Ammon's horn (tissue), 1 donor: ENCODE measurements at regions not wholly inside any gene's neighbourhood (a gene's known extent, or its start where the extent isn't known, plus 50 kb on each side); places are given as distances from the start of the nearest gene placed in this dataset.
"Not testable (repeated sequence)": the region's sequence is repeated elsewhere in the genome, so short reads cannot be mapped to it uniquely, and the experiment has no call there.

Experiments used
- DNase-seq: peaks from one replicate; pipeline ENCODE4 v3.0.0-alpha.2; 2016; ENCODE audit warnings: low spot score

DNA sequence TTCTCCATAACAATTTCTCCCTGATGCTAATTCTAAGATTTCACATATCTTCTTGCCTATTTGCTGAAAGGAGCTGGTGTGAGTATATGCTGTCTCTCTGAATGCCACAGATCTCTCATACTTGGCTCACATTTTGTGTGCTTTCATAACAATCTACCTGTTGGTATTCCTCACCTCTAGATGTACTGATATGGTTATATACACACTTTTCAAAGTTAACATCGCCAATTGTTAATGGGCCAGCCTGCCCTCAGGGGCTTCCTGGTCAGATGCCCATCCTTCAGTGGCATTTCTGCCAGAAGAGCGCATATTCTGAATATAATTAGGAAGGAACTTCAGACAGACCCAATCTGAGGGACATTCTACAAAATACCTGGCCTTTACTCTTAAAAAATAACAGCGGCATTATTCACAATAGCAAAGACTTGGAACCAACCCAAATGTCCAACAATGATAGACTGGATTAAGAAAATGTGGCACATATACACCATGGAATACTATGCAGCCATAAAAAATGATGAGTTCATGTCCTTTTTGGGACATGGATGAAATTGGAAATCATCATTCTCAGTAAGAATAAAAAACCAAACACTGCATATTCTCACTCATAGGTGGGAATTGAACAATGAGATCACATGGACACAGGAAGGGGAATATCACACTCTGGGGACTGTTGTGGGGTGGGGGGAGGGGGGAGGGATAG is 123.9 kb upstream of the FAT1 start:
- not testable (repeated sequence) for DNase-seq

DNA sequence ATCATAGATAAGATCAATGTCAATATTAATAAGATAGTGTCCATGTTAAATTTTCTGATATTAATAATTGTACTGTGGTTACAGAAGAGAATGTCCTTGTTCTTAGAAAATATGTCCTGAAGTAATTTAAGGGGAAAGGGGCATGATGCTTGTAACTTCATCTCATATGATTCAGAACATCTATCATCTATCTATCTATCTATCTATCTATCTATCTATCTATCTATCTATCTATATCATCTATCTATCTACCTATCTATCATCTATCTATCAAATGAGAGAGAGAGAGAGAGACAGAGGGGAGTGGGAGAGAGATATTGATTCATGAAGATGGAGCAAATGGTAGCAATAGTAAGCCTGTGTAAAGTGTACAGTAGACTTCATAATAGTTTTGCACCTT is 124.8 kb upstream of the FAT1 start:
- DNase-seq = no peak

DNA sequence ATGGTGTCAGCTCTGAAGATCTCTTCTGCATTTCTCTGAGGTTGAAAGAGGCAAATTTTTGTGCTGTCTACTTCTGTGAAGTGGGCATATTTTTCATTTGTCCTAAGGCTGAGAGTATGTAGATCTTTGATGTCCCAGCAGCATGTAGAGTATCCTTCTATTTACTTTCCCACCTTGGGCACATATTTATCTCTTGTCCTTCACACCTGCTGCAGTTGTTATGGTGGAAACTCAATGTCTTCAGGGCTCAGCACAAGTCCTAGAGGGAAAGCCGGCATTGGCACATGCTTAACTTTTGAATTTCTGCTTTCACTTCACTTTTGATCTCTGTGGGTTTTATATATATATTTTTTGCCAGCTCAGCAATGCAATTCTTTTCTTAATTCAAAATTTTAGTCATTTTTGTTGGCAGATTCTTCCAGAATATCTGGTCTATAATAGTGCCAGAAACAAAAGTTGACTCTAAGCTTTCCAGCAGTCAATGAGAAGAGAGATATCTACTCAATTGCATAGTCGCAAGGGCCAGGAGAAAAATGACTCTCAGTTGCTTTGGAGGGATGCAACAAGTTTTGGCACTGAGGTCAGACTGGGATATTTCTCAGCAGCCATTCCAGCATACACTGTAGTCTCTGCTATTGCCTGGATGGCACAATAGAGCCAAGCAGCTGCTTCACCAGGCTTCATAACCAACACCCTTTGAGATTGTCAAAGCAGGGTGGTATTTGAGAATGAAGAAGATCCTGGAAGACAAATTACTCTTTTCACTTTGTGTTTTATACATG is 127.8 kb upstream of the FAT1 start:
- no peak for DNase-seq

DNA sequence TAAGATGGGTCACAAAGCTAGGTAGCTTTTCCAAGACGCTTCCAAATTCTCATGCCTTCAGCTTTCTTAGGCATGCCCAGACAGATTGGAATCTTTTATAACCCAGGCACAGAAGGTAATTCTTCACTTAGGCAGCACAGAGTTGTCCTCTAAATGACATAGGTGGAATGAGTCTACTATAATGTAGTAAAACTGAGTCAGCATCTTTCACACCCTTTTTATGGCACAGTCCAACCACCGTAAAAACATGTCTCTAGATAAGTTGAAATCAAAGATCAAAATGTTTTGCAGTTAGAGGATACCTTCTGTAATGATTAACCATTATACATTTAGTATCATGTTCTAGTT is 128.4 kb upstream of the FAT1 start:
- DNase-seq = no peak

DNA sequence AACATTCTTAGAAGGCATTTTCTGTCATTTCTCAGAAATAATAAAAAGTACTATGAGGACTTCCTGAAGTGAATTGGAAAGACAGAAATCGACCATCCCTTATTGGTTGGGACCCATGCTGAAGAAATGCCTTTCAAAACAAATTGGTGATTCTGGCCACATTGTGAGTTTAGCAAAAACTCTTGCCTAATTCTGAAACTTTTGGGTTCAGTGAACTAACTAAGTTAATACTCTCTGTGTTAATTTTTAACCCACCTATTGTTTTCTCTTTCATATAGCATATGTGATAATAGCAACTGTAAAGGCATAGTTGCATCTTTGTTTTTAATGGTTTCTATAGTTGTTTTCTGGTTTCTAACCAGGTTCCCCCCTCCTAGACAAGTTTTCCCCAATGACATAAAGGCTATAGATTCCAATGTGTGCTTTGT is 129.3 kb upstream of the FAT1 start:
- no peak for DNase-seq

DNA sequence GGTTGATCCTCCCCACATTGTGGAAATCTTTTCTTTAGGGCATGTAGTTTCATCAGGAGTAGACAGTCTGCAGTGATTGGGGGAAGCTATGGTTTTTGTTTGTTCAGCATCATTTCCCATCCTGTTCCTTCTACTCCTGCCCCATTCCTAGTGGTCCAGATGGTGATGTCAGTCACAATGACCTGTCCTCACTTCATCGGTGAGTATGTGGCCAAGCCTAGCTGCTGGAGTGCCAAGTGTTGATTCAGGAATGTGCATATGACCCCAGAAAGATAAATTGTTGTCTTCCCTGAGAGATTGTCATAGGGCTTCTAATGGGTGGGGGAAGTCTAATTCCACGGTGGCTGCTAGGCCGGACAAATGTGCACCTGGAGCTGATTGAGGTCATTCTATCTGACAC is 130.6 kb upstream of the FAT1 start:
- no peak for DNase-seq

DNA sequence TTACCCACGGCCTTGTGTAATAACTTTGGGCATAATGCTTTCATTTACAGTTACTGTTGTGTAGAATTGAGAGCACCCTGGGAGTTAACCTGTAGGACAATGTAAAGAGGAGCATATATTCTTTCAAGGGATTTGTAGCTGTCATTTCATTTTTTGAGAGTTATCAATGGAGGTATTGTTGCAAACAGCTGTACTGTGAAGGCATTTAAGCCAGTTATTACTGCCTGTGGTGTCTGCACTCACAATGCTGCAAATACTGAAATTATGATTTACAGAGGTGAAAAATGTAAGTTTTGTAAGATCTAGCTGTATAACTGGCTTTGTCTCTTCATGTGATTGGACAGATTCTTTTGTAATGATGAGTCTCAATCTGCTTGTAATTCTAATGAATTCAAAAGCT is 131.5 kb upstream of the FAT1 start:
- DNase-seq = no peak

DNA sequence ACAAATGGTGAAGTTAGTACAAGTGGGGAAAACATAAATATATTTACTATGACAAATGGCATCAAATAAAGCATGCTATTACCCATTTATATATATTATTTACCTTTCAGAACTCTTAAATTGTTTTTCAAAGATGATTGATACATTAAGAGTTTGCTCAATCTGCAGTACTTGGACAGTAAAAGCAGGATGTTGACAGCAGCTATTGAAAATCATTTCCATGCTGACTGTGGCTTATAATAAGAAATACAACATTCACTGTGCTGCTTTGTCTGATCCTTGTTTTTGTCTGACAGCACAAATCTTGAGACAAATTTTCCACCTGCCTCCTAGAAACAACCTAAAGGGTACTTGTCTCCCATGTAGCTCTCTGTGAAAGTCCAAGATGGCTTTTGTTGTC is 134.1 kb upstream of the FAT1 start:
- no peak for DNase-seq

DNA sequence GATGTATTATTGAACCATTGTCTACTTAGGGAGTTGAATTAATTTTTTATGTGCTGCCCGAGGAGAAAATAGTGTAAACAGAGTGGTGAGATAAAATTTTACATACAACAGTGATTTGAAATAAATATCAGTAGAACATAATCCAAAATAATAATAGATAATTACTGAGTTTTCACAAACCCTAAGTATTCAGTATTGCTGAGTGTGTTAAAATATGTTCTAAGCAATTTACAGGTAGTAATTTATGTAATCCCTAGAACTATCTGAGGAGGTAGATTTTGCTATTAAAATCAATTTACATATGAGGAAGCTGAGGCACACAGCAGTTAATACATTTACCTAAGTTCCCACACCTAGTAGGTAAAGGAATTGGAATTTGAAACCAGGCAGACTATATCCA is 134.7 kb upstream of the FAT1 start:
- DNase-seq = no peak

DNA sequence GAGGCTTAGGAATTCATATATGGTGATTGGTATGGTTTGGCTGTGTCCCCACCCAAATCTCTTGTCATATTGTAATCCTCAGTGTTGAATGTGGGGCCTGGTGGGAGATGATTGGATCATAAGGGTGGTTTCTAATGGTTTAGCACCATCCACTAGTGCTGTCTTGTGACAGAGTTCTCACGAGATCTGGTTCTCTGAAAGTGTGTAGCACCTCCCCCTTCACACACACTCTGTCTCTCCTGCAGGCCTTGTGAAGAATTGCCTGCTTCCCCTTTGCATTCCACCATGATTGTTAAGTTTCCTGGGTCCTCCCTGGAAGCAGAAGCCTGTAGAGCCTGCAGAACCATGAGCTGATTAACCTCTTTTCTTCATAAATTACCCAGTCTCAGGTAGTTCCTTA is 135.8 kb upstream of the FAT1 start:
- DNase-seq = no peak

DNA sequence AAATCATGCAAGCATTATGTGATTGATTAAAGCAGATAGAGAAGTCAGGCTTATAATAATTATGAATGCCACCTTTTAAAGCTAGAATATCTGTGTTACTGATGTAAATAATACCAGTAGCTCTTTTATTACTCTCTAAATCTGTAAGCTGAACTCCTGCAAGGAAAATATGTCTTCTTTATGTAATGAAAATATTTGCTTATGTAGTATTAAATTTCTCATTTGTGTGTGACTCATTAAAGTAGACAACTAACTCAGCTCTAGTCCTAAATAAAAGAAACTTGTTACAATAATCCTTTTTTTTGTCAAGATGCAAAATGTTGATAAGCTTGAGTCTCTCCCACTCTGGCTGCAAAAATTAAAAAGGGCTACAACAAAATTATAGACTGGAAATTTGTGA is 137.7 kb upstream of the FAT1 start:
- no peak for DNase-seq

DNA sequence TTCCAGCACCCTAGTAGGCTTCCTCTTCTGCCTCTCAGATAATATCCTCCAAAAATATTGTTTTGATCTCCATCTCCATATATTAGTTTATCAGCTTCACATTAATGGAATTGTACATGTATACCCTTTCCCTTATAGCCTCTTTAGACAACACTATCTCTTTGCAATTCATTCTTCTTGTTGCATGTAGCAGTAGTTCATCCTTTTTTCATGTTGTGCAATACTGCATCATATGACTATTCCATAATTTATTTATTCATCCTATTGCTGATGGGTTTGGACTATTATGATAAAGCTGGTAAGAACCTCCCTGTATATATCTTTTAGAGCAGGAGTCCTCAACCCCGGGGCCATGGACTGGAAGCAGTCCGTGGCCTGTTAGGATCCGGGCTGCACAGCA is 148.2 kb upstream of the FAT1 start:
- no peak for DNase-seq

DNA sequence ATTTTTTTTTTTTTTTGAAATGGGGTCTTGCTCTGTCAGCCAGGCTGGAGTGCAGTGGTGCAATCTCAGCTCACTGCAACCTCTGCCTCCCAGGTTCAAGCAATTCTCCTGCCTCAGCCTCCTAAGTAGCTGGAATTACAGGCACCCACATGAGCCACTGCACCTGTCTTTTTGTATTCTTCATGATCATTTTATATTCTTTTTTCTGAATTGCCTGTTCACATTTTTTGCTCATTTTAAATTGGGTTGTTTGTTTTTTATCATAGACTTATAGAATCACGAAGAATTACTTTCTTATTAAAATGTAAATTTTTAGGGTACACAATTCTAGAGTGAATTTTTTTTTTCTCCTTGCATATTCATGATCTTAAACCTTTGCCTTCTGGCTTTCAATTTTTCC is 149.4 kb upstream of the FAT1 start:
- DNase-seq = not testable (repeated sequence)

DNA sequence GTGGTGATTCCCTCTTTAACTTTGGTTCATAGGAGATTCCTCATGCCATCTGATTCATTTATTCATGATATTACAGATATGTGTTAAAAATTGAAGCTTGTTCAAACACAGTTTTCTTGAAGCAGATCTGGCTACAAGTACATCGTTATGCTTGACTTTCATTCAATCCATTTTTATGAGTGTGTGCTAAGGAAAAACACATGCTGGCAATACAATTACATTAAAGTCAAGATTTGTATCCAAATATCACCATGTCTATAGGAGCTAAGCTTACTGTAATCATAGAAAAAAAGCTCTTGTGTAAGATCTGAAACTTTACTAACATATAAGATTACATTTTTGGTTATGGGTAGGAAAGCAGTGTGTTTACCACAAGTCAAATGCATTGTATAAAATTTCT is 151.8 kb upstream of the FAT1 start:
- DNase-seq = no peak

DNA sequence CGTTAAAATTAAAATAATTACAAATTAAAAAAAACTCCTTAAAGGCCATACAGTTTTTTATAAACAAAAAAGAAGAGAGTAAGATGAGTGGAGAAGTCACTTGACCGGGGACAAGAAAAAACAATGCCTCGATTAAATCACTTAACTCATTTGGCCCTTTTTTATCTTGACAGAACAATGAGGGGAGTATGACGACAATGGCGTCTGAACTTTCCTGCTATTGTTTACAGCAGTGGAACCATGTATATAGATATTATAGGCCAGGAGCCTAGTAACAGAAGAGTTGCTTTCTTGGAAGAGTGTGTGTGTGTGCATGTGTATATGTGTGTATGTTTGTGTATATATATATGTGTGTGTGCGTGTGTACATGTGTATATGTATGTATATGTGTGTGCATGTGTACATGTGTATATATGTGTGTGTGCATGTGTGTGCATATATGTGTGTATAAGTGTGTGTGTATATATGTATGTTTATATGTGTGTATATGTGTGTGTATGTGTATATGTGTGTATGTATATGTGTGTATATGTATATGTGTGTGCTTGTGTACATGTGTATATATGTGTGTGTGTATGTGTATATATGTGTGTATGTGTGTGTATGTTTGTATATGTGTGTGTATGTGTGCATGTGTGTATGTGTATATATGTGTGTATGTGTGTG is 153.4 kb upstream of the FAT1 start:
- no peak for DNase-seq

DNA sequence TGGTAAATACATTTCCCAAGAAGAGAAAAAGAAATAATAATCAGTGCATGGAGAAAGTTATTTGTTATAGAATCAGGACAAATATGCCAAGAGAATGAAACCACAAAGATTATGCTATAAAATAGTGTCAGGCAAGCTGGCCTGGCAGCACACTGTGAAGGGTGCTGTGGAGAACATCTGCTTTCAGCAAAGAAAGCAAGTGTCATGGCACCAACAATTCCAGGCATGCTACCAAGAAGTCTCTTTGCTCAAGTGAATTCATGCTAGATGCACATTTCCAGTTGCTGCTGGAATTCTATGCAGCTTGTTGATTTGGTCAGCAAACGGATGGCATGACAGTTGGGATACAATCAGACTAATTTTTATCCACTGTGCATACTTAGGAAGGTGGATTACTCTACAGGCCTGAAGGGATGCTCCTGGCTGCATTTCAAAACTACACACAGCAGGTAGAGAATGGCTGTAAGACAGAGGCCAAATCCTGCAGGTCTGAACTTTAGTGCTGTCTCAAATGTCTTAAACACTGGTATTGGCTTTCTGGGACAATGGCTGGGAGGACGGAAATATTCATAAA is 154.6 kb upstream of the FAT1 start:
- DNase-seq = no peak

DNA sequence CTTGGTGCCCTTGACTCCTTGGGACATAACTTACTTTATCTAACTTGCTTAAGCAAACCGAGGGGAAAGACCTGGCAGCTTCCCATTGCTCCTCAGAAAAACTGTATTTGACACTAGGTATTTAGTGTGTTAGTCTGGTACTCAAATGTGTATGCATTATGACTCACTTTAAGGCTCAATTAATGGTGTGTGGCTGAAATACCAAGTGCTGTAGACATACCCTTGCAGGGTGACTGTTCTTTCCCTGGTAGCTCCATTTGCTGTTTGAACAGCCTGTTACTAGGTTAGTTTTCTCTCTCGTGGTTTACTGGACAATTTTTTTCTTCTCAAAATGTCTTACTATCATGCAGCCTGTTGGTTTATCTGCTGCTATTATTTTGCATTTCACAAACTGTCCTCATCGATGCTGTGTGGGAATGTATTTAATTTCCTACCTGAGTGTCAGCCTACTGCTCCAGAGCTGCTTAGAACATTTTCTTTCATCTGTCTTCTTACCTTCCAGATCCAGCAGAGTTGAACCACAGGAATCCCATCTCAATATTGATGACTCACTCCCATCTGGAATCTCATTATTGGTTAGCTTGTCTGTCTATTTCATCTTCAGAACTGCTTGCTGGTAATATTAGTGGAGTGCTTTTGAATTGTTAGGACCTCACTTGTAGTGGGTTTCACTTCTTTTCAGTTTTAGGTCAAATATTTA is 158.0 kb upstream of the FAT1 start:
- DNase-seq = no peak

DNA sequence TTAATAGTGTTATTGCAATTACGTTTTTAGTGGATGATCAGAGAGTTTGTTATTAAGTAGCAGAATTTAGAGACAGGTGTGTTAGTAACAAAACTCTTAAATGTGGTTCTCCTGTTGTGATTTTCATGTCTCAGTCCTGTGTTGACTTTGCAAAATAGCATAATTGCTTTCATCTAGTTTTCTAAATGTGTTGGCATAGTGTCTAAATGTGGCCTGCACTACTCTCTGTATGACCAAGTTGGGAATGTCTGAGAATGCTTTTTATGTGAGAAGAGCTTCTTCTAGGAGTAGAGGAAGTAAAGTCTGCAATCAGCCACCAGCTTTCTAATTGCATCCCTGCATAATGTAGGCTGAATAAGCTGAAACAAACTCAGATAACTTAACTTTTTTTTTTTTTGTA is 158.6 kb upstream of the FAT1 start:
- no peak for DNase-seq

DNA sequence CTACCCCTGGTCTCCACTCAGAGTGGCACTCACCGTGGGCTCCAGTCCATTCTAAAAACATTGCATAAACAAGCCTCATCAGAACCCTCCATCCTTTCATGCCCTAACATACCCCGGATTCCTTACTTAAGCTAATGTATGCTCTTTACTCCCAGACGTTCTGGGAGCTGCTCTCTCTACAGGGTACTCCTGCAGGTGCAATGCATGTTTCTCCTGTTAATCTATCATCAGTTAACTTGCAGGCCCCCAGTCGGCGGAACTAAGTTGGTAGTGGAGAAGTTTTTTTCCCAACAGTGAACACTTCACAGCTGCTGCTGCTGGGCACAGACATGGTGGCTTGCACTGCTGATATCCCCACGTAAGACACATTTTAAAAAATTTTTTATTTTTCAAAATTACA is 161.6 kb upstream of the FAT1 start:
- no peak for DNase-seq

DNA sequence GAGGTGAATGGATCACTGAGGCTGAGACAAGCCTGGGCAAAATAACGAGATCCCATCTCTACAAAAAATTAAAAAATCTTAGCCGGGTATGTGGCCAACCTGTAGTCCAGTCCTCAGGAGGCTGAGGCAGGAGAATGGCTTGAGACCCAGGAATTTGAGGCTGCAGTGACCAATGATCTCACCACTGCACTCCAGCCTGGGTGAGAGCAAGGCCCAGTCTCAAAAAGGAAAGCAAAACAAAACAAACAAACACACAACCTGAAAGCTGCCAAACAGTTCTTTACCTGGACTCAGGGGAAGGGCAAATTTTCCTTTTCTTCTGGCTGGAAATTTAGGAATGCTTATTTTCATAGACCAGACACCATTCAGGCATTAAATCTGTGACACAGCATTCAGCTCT is 163.1 kb upstream of the FAT1 start:
- no peak for DNase-seq

DNA sequence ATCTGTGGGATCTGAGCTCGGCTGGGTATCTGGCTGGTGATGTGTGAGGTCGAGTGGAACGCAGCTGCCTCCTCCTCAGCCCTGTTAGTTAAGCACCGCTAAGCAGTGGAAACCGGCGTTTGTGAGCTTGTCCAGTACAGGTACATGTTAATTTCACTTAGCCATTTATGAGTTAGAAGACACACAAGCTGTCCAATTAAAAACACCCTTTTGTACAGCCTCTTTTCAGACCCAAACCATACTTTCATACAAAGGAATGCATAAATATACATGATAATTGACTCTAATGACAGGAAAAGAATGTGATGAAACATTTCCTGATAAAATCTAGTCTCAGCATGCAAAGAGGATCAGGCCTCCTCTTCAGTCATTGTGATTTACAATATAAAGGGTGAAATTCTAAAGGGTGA is 163.6 kb upstream of the FAT1 start:
- DNase-seq = no peak

DNA sequence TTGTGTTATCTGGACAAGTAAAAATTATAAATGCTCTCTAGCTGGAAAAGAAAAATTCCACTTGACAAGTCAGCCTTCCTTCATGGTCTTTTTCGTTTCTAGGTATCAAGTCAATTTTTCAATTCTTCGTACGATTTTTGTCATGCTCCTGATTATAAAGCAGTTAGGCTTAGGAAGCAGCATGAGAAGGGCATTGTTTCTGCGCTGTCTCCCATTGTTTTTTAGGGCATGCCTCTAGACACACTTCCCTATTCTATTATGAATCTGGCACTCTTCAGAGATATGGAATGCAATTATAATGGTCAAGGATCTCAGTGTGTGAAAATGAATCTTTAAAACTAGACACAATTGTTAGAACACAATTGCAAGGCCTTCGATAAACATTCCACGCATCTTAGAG is 164.1 kb upstream of the FAT1 start:
- no peak for DNase-seq
